ENCODE measurements at regions not wholly inside any gene's neighbourhood (a gene's known extent, or its start where the extent isn't known, plus 50 kb on each side); places are given as distances from the start of the nearest gene placed in this dataset.
A peak's percentile ranks its signal among the peaks of the same experiment; 100 is the strongest.

DNA sequence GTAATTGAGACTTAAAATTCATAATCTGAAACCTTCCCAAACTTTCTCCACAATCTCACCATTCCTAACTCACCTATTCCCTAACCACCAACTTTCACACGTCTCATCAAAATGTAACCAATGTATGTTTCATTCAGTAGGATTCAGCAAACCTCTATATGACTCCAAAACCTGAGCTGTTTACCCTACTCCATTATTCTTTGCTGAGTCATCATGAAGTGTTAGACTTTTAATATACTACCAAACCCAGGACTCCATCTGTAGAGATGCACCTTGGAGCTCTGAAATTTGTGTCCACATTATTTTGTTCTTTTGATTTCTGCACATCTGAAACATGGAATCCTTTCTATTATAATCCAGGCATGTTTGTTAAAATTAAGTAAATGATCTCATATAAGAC is 727.0 kb upstream of the PIK3C3 start:
- Mint-ChIP-seq H3K27me3 (ENCODE audit: insufficient read depth, low read depth, poor library complexity) (no peaks in the 10 kb centered on the region), H3K9me3 (0 out of 3 replicates have a peak, but pooled peaks cover 2% of the 10 kb centered on the region), H3K4me3 (no peak overlapping the region), H3K36me3 (ENCODE audit: low read depth) (no peaks in the 10 kb centered on the region), H3K27ac (no peak overlapping the region; the same call in 1 of the 2 replicates), H3K4me1 (no peaks in the 10 kb centered on the region)
- Histone ChIP-seq H3K9me2 (ENCODE audit: insufficient read depth) (peaks cover 10% of the 10 kb centered on the region), H3F3A (replicated peaks; ENCODE audit: low read depth) (no peaks in the 10 kb centered on the region), H3K4me3 (no peak overlapping the region), H4K20me1 (replicated peaks; ENCODE audit: insufficient read depth) (no peaks in the 10 kb centered on the region), H3K4me2 (no peak overlapping the region), H2AFZ (peak overlapping the region; percentile 64), H3K36me3 (ENCODE audit: insufficient read depth) (no peaks in the 10 kb centered on the region), H3K27ac (ENCODE audit: low read depth) (no peak overlapping the region), H3K27me3 (ENCODE audit: insufficient read depth) (no peaks in the 10 kb centered on the region), H3K79me2 (replicated peaks; ENCODE audit: insufficient read depth) (no peaks in the 10 kb centered on the region), H3K4me1 (ENCODE audit: insufficient read depth) (no peaks in the 10 kb centered on the region)
- no peak for TF ChIP-seq ZNF331 (CRISPR knock-in tag; IDR thresholded peaks at IDR 0.05; ENCODE audit: low read depth)
- TF ChIP-seq, protein P1, sequence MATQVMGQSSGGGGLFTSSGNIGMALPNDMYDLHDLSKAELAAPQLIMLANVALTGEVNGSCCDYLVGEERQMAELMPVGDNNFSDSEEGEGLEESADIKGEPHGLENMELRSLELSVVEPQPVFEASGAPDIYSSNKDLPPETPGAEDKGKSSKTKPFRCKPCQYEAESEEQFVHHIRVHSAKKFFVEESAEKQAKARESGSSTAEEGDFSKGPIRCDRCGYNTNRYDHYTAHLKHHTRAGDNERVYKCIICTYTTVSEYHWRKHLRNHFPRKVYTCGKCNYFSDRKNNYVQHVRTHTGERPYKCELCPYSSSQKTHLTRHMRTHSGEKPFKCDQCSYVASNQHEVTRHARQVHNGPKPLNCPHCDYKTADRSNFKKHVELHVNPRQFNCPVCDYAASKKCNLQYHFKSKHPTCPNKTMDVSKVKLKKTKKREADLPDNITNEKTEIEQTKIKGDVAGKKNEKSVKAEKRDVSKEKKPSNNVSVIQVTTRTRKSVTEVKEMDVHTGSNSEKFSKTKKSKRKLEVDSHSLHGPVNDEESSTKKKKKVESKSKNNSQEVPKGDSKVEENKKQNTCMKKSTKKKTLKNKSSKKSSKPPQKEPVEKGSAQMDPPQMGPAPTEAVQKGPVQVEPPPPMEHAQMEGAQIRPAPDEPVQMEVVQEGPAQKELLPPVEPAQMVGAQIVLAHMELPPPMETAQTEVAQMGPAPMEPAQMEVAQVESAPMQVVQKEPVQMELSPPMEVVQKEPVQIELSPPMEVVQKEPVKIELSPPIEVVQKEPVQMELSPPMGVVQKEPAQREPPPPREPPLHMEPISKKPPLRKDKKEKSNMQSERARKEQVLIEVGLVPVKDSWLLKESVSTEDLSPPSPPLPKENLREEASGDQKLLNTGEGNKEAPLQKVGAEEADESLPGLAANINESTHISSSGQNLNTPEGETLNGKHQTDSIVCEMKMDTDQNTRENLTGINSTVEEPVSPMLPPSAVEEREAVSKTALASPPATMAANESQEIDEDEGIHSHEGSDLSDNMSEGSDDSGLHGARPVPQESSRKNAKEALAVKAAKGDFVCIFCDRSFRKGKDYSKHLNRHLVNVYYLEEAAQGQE (IDR thresholded peaks at IDR 0.05; ENCODE audit: unreplicated experiment) = no peak
- TF ChIP-seq POLR2AphosphoS5 (IDR thresholded peaks at IDR 0.05; ENCODE audit: low read depth) = no peak
- TF ChIP-seq EZH2 (IDR thresholded peaks at IDR 0.05; ENCODE audit: low read depth, unreplicated experiment) = no peak
- no peak for TF ChIP-seq STAT1 (IDR thresholded peaks at IDR 0.05; ENCODE audit: unreplicated experiment)
- TF ChIP-seq, protein P2, sequence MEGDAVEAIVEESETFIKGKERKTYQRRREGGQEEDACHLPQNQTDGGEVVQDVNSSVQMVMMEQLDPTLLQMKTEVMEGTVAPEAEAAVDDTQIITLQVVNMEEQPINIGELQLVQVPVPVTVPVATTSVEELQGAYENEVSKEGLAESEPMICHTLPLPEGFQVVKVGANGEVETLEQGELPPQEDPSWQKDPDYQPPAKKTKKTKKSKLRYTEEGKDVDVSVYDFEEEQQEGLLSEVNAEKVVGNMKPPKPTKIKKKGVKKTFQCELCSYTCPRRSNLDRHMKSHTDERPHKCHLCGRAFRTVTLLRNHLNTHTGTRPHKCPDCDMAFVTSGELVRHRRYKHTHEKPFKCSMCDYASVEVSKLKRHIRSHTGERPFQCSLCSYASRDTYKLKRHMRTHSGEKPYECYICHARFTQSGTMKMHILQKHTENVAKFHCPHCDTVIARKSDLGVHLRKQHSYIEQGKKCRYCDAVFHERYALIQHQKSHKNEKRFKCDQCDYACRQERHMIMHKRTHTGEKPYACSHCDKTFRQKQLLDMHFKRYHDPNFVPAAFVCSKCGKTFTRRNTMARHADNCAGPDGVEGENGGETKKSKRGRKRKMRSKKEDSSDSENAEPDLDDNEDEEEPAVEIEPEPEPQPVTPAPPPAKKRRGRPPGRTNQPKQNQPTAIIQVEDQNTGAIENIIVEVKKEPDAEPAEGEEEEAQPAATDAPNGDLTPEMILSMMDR (conservative IDR thresholded peaks at IDR 0.05; ENCODE audit: low read depth in 2 of 2) = no peak
- DNase-seq (ENCODE audit: low spot score) = no peak
- ATAC-seq = no peak

DNA sequence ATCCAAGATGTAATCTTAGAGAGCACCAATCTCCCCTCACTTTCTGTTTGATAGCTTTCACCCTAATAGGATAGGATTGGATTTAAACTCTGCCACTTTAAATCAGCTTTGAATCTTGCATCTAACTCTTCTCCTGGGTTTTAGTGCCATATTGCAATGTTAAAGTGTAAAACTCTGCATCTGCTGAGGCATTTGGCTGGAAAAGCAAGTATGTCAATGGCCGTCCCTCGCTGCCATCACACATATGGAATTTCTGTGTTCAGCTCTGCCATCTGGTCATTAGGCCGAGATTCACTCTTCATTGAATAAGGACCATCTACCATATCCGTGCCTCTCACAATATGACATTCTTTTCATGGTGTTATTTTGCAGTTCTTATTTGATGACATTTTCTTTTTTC is 728.1 kb upstream of the PIK3C3 start:
- no peak for ATAC-seq
- Mint-ChIP-seq H3K27me3 (ENCODE audit: insufficient read depth, low read depth, poor library complexity) (no peaks in the 10 kb centered on the region), H3K4me3 (no peak overlapping the region), H3K4me1 (no peaks in the 10 kb centered on the region), H3K27ac (no peak overlapping the region), H3K36me3 (ENCODE audit: low read depth) (no peaks in the 10 kb centered on the region), H3K9me3 (peaks cover 2% of the 10 kb centered on the region; the same call in 1 of the 3 replicates)
- H2AFZ ChIP-seq = 0 out of 2 replicates have a peak overlapping the region, but pooled peaks have one; percentile 52
- H3K36me3 ChIP-seq (ENCODE audit: insufficient read depth) = no peaks in the 10 kb centered on the region
- no peaks in the 10 kb centered on the region for H3F3A ChIP-seq (replicated peaks; ENCODE audit: low read depth)
- no peaks in the 10 kb centered on the region for H3K4me1 ChIP-seq (ENCODE audit: insufficient read depth)
- no peak overlapping the region for H3K4me2 ChIP-seq
- H3K27me3 ChIP-seq (ENCODE audit: insufficient read depth) = no peaks in the 10 kb centered on the region
- TF ChIP-seq CREB1 (CRISPR knock-in tag; IDR thresholded peaks at IDR 0.05; ENCODE audit: low read depth) (no peak), EZH2 (IDR thresholded peaks at IDR 0.05; ENCODE audit: low read depth, unreplicated experiment) (no peak), ZNF331 (CRISPR knock-in tag; IDR thresholded peaks at IDR 0.05; ENCODE audit: low read depth) (no peak), STAT1 (IDR thresholded peaks at IDR 0.05; ENCODE audit: unreplicated experiment) (no peak)
- no peak for DNase-seq (ENCODE audit: low spot score)
- no peak overlapping the region for H3K27ac ChIP-seq (ENCODE audit: low read depth)
- no peaks in the 10 kb centered on the region for H4K20me1 ChIP-seq (replicated peaks; ENCODE audit: insufficient read depth)
- H3K4me3 ChIP-seq = no peak overlapping the region
- peaks cover 14% of the 10 kb centered on the region for H3K9me2 ChIP-seq (ENCODE audit: insufficient read depth)
- no peaks in the 10 kb centered on the region for H3K79me2 ChIP-seq (replicated peaks; ENCODE audit: insufficient read depth)

Data from GM23338 (cell line).